ENCODE measurements at regions not wholly inside any gene's neighbourhood (a gene's known extent, or its start where the extent isn't known, plus 50 kb on each side); places are given as distances from the start of the nearest gene placed in this dataset.

DNA sequence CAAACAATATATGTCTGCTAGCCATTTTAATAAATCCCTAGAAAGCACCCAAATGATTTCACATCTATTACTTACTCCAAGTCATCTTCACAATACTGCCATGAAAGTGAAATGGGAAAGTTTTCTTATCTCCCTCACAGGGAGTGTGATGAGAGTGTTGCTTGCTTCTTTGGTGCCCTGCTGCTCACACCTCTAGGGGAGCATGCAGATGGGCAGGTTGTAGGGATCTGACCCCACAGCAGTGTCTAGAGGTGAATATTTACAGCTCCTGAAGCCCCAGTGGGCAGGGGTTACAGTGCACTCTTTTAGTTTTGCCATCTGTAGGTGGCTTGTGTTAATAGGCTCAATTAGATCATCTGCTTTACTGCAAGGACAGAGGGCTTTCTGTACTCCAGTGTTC lies 173.2 kb downstream of the GABRG2 start:
- TF ChIP-seq, protein P1, sequence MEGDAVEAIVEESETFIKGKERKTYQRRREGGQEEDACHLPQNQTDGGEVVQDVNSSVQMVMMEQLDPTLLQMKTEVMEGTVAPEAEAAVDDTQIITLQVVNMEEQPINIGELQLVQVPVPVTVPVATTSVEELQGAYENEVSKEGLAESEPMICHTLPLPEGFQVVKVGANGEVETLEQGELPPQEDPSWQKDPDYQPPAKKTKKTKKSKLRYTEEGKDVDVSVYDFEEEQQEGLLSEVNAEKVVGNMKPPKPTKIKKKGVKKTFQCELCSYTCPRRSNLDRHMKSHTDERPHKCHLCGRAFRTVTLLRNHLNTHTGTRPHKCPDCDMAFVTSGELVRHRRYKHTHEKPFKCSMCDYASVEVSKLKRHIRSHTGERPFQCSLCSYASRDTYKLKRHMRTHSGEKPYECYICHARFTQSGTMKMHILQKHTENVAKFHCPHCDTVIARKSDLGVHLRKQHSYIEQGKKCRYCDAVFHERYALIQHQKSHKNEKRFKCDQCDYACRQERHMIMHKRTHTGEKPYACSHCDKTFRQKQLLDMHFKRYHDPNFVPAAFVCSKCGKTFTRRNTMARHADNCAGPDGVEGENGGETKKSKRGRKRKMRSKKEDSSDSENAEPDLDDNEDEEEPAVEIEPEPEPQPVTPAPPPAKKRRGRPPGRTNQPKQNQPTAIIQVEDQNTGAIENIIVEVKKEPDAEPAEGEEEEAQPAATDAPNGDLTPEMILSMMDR (conservative IDR thresholded peaks at IDR 0.05; ENCODE audit: low read depth, low read length): no peak
- no peak overlapping the region for H3K4me3 ChIP-seq (ENCODE audit: low read length)
- no peak for DNase-seq (ENCODE audit: low read depth)

DNA sequence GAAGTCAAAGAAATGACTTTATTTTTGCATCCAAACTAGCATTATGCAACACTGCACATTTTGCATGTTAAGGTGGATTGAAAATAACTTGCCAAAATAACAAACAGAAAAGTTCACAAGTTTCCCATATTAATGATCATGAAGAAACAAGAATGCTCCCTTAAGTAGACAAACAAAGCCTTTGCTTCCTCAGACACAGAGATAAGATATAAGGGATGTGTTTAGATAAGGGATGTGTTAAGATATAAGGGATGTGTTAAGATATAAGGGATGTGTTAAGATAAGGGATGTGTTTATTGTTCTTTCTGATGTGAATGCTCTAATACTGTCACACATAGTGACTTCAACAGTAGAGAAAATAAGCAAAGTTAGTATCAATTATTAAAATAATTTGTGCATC lies 174.8 kb downstream of the GABRG2 start:
- DNase-seq (ENCODE audit: low read depth): no peak
- no peak overlapping the region for H3K4me3 ChIP-seq (ENCODE audit: low read length)
- TF ChIP-seq, protein P1 (conservative IDR thresholded peaks at IDR 0.05; ENCODE audit: low read depth, low read length): no peak

DNA sequence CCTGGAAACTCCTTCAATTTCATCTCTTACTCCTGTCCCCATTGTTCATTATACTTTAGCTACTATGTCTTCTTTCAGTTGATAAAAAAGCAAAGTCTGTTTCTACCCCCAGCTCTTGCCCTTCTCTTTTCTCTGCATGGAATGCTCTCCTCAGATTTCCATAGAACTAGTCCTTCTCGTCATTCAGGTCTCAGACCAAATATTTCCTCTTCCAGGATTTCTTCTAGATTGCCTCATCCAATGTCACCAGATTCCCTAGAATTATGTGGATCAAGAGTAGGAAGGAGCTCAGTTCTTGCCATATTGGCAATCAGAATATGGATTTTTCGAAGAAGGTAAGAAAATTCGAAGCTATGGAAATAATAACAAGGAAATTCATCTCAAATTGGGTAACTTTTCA lies 176.1 kb downstream of the GABRG2 start:
- no peak overlapping the region for H3K4me3 ChIP-seq (ENCODE audit: low read length)
- TF ChIP-seq, protein P1 (conservative IDR thresholded peaks at IDR 0.05; ENCODE audit: low read depth, low read length): no peak
- DNase-seq (ENCODE audit: low read depth): no peak

DNA sequence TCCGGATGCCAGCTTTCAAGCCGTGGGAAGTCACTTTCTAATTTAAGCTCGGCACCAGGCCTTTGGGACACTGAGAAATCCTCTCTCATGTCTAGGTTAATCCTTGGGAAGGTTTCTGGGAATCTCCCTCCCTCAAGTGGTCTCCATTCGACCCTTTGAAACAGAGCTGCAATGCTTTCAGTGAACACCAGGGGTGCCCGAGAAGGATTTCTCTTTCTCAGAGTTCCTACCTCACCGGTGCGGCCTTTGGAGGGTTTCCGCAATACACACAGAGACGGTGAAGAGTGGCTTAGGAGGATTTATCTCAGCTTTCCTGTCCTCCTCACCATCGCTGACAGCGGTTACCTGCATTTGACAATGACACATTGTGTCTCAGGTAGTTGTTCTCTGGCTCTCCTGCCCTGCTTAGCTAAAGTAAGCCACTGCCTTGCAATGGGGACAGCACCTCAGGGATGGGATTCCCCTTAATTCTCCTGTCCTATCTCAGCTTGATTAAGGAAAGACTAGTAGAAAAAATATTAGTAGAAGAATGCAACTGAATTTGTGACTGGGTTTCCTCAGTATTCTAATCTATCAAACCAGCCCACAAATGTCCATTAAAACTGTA lies 180.6 kb downstream of the GABRG2 start:
- DNase-seq (ENCODE audit: low read depth): no peak
- TF ChIP-seq, protein P1 (conservative IDR thresholded peaks at IDR 0.05; ENCODE audit: low read depth, low read length): peak; percentile 27
- H3K4me3 ChIP-seq (ENCODE audit: low read length): no peak overlapping the region

DNA sequence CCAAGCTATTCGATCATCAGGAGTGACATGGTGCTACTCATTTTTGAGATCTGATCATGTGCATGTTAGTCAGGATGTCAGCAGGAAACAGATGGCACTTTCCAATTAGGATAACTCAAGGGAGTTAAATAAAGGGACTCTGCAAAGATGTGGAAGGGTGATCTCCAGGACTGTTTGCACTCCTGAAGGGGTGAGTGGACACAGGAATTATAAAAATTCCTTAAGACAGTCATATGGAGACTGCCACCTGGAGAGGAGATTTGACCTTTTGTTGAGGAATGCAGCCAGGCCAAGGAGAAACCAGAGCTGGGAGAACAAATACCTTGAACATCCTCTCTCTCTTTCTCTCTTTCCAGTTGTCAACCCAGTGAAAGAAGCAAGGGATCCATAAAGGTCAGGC lies 189.1 kb downstream of the GABRG2 start:
- TF ChIP-seq, protein P1 (conservative IDR thresholded peaks at IDR 0.05; ENCODE audit: low read depth, low read length): no peak
- no peak overlapping the region for H3K4me3 ChIP-seq (ENCODE audit: low read length)
- DNase-seq (ENCODE audit: low read depth): no peak

DNA sequence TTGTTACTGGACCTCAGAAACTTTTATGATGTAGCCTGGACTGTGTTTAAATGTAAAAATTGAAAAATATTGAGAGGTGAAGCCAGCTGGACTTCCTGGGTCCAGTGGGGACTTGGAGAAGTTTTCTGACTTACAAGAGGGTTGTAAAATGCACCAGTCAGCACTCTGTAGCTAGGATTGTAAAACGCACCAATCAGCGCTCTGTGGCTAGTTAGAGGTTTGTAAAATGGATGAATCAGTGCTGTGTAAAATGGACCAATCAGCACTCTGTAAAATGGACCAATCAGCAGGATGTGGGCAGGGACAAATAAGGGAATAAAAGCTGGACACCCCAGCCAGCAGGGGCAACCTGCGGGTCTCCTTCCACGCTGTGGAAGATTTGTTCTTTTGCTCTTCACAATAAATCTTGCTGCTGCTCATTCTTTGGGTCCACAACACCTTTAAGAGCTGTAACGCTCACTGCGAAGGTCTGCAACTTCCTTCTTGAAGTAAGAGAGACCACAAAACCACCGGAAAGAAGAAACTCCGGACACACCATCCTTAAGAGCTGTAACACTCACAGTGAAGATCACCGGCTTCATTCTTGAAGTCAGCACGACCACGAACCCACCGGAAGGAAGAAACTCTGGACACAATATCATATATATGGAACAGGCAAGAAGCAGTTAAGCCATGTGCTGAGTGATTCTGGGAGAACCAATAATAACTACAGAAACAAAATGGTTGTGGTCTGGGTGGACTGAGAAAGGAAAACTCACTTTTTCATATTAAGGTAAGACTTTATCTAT lies 201.3 kb downstream of the GABRG2 start:
- DNase-seq (ENCODE audit: low read depth): no peak
- TF ChIP-seq, protein P1 (conservative IDR thresholded peaks at IDR 0.05; ENCODE audit: low read depth, low read length): no peak

DNA sequence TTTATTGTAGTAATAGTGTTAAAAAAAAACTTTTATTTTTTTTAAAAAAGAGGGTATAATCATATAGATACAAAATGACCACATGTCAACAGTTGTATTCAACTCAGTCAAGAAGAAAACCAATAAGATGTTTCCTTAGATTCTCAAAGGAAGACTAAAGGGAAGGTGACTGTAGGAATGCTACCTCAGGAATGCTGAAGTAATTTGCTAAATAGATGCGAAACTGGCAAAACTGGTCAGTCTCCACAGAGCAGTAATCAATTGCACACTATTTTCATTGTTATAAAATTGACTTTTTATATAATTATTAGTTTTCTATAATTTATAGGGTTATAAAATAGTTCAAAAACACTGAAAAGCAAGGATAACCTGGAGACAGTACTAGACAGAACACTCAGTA lies 204.8 kb downstream of the GABRG2 start:
- no peak overlapping the region for H3K4me3 ChIP-seq (ENCODE audit: low read length)
- TF ChIP-seq, protein P1 (conservative IDR thresholded peaks at IDR 0.05; ENCODE audit: low read depth, low read length): no peak
- DNase-seq (ENCODE audit: low read depth): no peak

More for the DNA sequence above, 201.3 kb downstream of the GABRG2 start:
- H3K4me3 ChIP-seq (ENCODE audit: low read length): no peak overlapping the region
